GM10248 (cell line): ENCODE measurements at regions not wholly inside any gene's neighbourhood (a gene's known extent, or its start where the extent isn't known, plus 50 kb on each side); places are given as distances from the start of the nearest gene placed in this dataset.

Source experiments
- CTCF ChIA-PET: fragments of 300-600 bp; sonication (Branson Sonifier 250); formaldehyde crosslinking; extraction: SDS; loops from one replicate; lab custom pipeline; 2021; ENCODE audit warnings: antibody characterized with exemption; lab: Yijun Ruan, JAX
- POLR2A ChIA-PET: fragments of 350-650 bp; sonication (Branson Sonifier 250); formaldehyde crosslinking; extraction: SDS; loops from one replicate; lab custom pipeline; 2020; ENCODE audit warnings: antibody characterized with exemption; lab: Yijun Ruan, JAX
- DNase-seq: peaks from one replicate; pipeline ENCODE4 v3.0.0; 2012; ENCODE audit errors: extremely low spot score
- CTCF ChIP-seq: IDR thresholded peaks from 2 replicates; pipeline ENCODE4 v1.5.1; 2012; ENCODE audit warnings: mild to moderate bottlenecking, low read depth; ENCODE audit errors: extremely low read depth, missing control alignments, control extremely low read depth

GRCh38 chr10:44703241-44704155 lies 207.6 kb upstream of the TMEM72 start:
- CTCF ChIA-PET = interaction anchor here (0.7 kb wide), 1 partner anchor 203 kb away, joined by 3 read pairs; no protein-coding TSS in a partner anchor
- DNase-seq = no peak
- TF ChIP-seq CTCF = no peak
- POLR2A ChIA-PET = no interaction called here

- no peak for DNase-seq
- POLR2A ChIA-PET = no interaction called here
- CTCF ChIA-PET = no interaction called here
- no peak for TF ChIP-seq CTCF
These were observed 206.5 kb upstream of the TMEM72 start for GRCh38 chr10:44704616-44705015.

GRCh38 chr10:44706745-44707144 lies 204.4 kb upstream of the TMEM72 start:
- POLR2A ChIA-PET = no interaction called here
- no peak for DNase-seq
- CTCF ChIA-PET = interaction anchor here (1.5 kb wide), 1 partner anchor 13 kb away, joined by 3 read pairs; no protein-coding TSS in a partner anchor
- TF ChIP-seq CTCF = no peak

GRCh38 chr10:44713307-44713706 lies 197.8 kb upstream of the TMEM72 start:
- POLR2A ChIA-PET = no interaction called here
- CTCF ChIA-PET = no interaction called here
- DNase-seq = no peak
- no peak for TF ChIP-seq CTCF

- ChIA-PET CTCF (interaction anchor here (1.2 kb wide), 1 partner anchor 9 kb away, joined by 3 read pairs; no protein-coding TSS in a partner anchor), POLR2A (no interaction called here)
- TF ChIP-seq CTCF = no peak
- DNase-seq = no peak
These were observed 196.7 kb upstream of the TMEM72 start for GRCh38 chr10:44714451-44714850.

- ChIA-PET CTCF (interaction anchor here (1.2 kb wide), 1 partner anchor 8 kb away, joined by 3 read pairs; no protein-coding TSS in a partner anchor), POLR2A (no interaction called here)
- DNase-seq = no peak
- no peak for TF ChIP-seq CTCF
These were observed 196.0 kb upstream of the TMEM72 start for GRCh38 chr10:44715136-44715535.
